ENCODE measurements at regions not wholly inside any gene's neighbourhood (a gene's known extent, or its start where the extent isn't known, plus 50 kb on each side); places are given as distances from the start of the nearest gene placed in this dataset.
"Not testable (repeated sequence)": the region's sequence is repeated elsewhere in the genome, so short reads cannot be mapped to it uniquely, and the experiment has no call there.

DNA sequence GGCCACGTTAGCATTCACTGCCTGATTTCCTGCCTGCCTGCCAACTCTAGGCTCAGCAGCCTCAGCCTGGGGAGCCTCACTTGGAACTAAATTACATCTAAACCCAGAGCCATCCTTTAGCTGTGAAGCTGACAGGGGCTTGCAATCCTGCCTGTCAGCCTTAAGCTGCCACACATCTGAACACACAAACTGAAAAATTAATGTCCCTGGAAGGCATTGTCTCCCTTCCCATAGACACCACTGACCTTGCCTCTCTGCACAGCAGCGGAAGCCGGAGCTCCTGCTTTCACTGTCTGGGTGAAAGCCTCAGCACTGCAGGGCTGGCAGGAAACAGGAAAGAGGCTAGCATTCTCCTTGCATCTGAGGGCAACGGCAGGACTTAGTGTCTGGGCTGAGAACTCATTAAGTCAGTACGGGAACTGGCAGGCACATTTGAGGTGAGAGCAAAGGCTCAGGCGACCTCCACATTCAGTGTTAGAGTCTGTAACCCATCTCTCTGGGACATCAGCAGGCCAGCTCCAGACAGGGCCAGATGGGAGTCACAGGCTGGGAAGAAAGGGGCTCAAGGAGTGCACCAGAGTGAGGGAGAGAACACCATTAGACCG is 452.4 kb upstream of the C16orf82 start:
- no peak overlapping the region for H3K4me3 ChIP-seq (ENCODE audit: control insufficient read depth, low read depth, low read length)
- TF ChIP-seq CTCF (IDR thresholded peaks at IDR 0.05; ENCODE audit: control insufficient read depth, insufficient read depth, low read depth, low read length, missing control alignments), result no peak
- no peak for DNase-seq (ENCODE audit: low read depth)

DNA sequence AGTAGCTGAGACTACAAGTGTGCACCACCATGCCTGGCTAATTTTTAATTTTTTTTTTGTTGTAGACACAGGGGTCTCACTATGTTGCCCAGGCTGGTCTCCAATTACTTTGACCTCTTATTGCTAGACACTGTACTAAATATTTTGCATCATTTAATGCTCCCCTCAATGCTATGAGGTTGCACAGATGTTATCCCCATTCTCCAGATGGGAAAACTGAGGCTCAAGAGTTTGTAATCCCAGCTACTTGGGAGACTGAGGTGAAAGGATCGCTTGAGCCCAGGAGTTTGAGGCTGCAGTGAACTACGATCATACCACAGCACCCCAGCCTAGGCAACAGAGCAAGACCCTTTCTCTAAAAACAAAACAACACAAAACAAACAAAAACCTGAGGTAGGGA is 443.3 kb upstream of the C16orf82 start:
- DNase-seq (ENCODE audit: low read depth), result no peak
- no peak for TF ChIP-seq CTCF (IDR thresholded peaks at IDR 0.05; ENCODE audit: control insufficient read depth, insufficient read depth, low read depth, low read length, missing control alignments)

DNA sequence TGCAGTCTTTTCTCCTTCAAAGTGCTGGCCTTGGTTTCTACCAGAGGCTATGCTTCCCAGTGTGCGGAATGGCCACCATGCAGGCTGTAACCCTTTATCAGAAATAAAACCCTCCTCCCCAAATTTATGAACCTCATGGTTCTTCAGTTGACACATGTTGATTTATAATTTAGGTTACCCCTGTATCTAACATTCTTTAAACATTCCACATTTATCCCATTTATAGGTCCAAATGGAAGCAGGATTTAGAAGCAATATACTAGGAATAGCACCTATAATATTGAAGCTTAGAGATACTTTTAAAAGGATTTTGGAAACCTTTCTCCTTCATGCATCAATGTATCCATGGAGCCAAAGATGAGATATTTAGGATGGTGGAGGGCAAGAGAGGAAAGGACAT is 438.8 kb upstream of the C16orf82 start:
- no peak for TF ChIP-seq CTCF (IDR thresholded peaks at IDR 0.05; ENCODE audit: control insufficient read depth, insufficient read depth, low read depth, low read length, missing control alignments)
- DNase-seq (ENCODE audit: low read depth), result no peak
- no peak overlapping the region for H3K4me3 ChIP-seq (ENCODE audit: control insufficient read depth, low read depth, low read length)

More for the DNA sequence above, 443.3 kb upstream of the C16orf82 start:
- no peak overlapping the region for H3K4me3 ChIP-seq (ENCODE audit: control insufficient read depth, low read depth, low read length)

- not testable (repeated sequence) for H3K4me3 ChIP-seq (ENCODE audit: control insufficient read depth, low read depth, low read length); DNase-seq (ENCODE audit: low read depth)
These were observed 435.4 kb upstream of the C16orf82 start for GRCh38 chr16:26631365-26631764.

DNA sequence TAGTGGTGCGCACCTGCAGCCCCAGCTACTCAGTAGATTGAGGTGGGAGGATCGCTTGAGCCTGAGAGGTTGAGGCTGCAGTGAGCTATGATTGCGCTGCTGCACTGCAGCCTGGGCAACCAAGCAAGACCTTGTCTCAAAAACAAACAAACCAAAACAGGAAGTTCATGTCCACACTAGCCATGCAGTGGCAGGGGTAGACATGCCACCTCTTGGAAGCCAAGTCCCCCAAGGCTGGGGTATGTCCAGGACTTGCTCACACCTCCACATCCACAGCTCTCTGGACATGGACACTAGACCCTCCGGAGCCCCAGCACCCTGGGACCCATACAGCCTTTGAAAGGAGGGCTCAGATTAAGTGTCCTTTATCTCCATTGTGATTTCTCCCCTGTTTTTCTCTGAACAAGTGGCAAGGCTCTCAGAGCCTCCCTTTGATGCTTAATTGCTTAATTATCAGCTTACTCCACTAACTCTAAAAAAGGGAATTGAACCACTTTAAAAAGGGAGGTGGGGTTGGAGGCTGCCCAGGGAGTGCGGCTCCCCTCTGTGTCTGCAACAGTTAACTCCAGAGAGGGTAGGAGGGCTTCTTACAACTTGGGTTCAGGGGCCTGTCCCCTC is 424.6 kb upstream of the C16orf82 start:
- H3K4me3 ChIP-seq (ENCODE audit: control insufficient read depth, low read depth, low read length), result no peak overlapping the region
- DNase-seq (ENCODE audit: low read depth), result no peak
- TF ChIP-seq CTCF (IDR thresholded peaks at IDR 0.05; ENCODE audit: control insufficient read depth, insufficient read depth, low read depth, low read length, missing control alignments), result no peak

DNA sequence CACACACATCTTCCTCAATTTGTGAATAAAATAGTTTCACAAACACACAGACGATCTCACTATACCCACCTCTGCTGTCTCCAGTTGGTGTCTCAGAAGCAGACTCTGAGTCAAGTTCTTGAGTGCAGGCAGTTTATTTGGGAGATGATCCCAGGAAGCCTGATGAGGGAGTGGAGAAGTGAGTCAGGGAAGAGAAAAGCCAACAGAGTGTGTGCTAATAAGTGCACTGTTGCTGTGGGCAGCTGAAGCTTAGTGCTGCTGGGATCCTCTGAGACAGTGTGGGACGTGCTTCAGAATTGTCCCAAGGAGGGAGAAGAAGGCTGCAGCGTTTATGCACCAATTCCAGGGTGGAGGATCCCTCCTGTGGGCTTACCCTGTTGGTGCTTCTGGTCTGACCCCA is 423.2 kb upstream of the C16orf82 start:
- no peak overlapping the region for H3K4me3 ChIP-seq (ENCODE audit: control insufficient read depth, low read depth, low read length)
- no peak for TF ChIP-seq CTCF (IDR thresholded peaks at IDR 0.05; ENCODE audit: control insufficient read depth, insufficient read depth, low read depth, low read length, missing control alignments)
- DNase-seq (ENCODE audit: low read depth), result no peak

DNA sequence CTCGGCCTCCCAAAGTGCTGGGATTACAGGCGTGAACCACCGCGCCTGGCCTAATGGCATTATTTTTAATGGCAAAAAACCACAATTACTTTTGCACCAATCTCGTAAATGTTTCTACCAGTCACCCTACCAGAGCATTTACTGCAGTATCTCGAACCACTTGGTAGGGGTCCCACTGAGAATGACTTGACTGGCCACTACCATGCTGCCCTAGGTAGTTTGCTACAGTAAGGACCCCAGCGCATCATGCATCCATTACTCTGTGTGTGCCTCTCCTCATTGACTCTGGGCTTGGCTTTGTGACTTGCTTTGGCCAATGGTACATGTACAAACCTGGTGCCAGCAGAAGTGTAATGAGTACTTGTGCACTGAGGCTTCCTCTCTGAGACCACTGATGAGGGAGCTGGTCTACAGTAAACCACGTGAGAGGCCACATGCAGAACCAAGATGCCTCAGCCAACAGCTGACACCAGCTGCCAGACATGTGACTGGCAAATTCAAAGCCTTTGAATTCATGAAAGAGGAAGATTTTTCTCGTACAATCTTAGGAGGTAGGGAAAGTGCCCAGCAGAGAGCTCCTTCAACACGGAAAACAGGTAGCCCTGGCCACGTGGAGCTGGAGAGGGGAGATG is 421.7 kb upstream of the C16orf82 start:
- H3K4me3 ChIP-seq (ENCODE audit: control insufficient read depth, low read depth, low read length), result no peak overlapping the region
- DNase-seq (ENCODE audit: low read depth), result no peak
- TF ChIP-seq CTCF (IDR thresholded peaks at IDR 0.05; ENCODE audit: control insufficient read depth, insufficient read depth, low read depth, low read length, missing control alignments), result no peak

All from AG09309 (cell line).